ENCODE measurements at regions not wholly inside any gene's neighbourhood (a gene's known extent, or its start where the extent isn't known, plus 50 kb on each side); places are given as distances from the start of the nearest gene placed in this dataset.
A peak's percentile ranks its signal among the peaks of the same experiment; 100 is the strongest.

DNA sequence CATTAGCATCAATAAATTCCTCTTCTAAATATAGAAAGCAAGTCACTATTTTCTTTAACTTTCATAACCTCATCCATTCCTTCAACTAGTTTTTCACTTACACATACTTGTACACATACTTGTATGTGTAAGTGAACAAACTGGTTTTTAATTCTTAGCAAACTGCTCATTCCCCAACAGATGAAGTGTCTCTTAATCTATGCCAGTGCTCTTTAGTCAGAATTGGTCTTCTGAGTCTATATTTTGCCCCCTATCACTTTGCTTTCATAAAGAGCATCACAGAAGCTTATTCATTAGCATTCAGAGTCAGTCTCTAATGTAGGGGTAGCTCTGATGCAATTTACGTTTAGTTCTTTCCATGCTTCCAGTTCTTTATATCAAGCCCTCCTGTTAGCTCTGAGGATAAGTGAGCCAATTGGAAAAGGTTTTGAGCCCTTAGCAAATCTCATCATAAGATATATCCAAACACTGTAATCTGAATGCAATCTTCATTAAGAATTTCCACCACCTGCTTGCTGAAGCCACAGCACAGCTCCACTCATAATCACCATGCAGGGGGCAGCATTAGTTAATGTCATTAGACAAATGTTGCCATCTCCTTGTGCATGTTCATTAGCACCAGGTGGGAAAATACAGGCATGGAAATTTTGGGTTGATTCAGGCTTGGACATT is 178.5 kb upstream of the SLC24A2 start:
- no peak for DNase-seq (ENCODE audit: extremely low spot score, unreplicated experiment)
- Mint-ChIP-seq H3K27me3 (ENCODE audit: unreplicated experiment) (peaks cover 7% of the 10 kb centered on the region), H3K4me1 (ENCODE audit: unreplicated experiment) (peaks cover 13% of the 10 kb centered on the region), H3K9me3 (ENCODE audit: unreplicated experiment) (no peaks in the 10 kb centered on the region), H3K36me3 (ENCODE audit: unreplicated experiment) (no peaks in the 10 kb centered on the region), H3K27ac (ENCODE audit: unreplicated experiment) (no peak overlapping the region), H3K4me3 (ENCODE audit: unreplicated experiment) (no peak overlapping the region)
- TF ChIP-seq, protein P1, sequence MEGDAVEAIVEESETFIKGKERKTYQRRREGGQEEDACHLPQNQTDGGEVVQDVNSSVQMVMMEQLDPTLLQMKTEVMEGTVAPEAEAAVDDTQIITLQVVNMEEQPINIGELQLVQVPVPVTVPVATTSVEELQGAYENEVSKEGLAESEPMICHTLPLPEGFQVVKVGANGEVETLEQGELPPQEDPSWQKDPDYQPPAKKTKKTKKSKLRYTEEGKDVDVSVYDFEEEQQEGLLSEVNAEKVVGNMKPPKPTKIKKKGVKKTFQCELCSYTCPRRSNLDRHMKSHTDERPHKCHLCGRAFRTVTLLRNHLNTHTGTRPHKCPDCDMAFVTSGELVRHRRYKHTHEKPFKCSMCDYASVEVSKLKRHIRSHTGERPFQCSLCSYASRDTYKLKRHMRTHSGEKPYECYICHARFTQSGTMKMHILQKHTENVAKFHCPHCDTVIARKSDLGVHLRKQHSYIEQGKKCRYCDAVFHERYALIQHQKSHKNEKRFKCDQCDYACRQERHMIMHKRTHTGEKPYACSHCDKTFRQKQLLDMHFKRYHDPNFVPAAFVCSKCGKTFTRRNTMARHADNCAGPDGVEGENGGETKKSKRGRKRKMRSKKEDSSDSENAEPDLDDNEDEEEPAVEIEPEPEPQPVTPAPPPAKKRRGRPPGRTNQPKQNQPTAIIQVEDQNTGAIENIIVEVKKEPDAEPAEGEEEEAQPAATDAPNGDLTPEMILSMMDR (IDR thresholded peaks at IDR 0.05): no peak

DNA sequence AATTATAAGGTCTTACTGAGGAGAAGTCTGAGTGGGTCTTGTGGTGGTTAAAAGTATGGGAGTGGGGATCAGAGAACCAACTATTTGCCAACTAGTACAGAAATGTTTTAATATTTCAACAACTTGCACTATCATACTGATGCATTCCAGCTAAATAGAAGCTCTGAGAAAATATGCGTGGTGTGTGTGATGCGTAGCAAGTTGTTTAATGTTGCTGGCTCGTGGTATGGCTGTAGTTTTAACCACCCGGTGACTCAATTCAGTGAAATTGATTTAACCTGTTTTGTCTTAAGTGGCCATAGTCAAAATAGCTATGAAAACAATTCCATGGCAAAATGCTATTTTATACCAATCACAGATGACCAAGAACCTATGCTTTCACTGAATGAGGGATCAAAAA is 176.5 kb upstream of the SLC24A2 start:
- no peaks in the 10 kb centered on the region for H3K36me3 Mint-ChIP-seq (ENCODE audit: unreplicated experiment)
- H3K27me3 Mint-ChIP-seq (ENCODE audit: unreplicated experiment): peaks cover 10% of the 10 kb centered on the region
- DNase-seq (ENCODE audit: extremely low spot score, unreplicated experiment): no peak
- H3K4me3 Mint-ChIP-seq (ENCODE audit: unreplicated experiment): no peak overlapping the region
- TF ChIP-seq, protein P1 (IDR thresholded peaks at IDR 0.05): no peak
- H3K4me1 Mint-ChIP-seq (ENCODE audit: unreplicated experiment): peaks cover 13% of the 10 kb centered on the region
- H3K9me3 Mint-ChIP-seq (ENCODE audit: unreplicated experiment): peaks cover 3% of the 10 kb centered on the region
- no peak overlapping the region for H3K27ac Mint-ChIP-seq (ENCODE audit: unreplicated experiment)

DNA sequence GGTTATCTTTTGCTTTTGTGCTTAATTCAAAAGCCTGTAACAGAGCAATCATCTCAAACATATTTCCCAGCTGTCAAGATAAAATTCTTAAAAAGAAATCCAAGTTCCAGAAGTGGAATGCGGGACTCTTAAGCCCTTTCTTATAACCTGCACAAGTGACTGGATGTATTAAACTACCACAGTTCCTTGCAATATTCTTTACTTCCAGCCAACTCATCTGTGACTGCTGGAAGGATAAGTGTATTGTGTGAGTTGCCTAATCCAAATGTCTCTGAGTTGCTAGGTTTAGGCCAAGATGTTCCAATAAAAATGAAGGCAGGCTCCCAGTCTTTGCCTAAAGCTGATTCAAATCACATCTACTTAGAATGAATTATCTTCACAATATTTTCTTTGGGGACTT is 159.2 kb upstream of the SLC24A2 start:
- TF ChIP-seq, protein P1 (IDR thresholded peaks at IDR 0.05): no peak
- no peak overlapping the region for H3K4me3 Mint-ChIP-seq (ENCODE audit: unreplicated experiment)
- H3K36me3 Mint-ChIP-seq (ENCODE audit: unreplicated experiment): no peaks in the 10 kb centered on the region
- no peak overlapping the region for H3K27ac Mint-ChIP-seq (ENCODE audit: unreplicated experiment)
- H3K4me1 Mint-ChIP-seq (ENCODE audit: unreplicated experiment): no peaks in the 10 kb centered on the region
- no peak for DNase-seq (ENCODE audit: extremely low spot score, unreplicated experiment)
- H3K27me3 Mint-ChIP-seq (ENCODE audit: unreplicated experiment): peaks cover 19% of the 10 kb centered on the region
- H3K9me3 Mint-ChIP-seq (ENCODE audit: unreplicated experiment): peaks cover 7% of the 10 kb centered on the region

DNA sequence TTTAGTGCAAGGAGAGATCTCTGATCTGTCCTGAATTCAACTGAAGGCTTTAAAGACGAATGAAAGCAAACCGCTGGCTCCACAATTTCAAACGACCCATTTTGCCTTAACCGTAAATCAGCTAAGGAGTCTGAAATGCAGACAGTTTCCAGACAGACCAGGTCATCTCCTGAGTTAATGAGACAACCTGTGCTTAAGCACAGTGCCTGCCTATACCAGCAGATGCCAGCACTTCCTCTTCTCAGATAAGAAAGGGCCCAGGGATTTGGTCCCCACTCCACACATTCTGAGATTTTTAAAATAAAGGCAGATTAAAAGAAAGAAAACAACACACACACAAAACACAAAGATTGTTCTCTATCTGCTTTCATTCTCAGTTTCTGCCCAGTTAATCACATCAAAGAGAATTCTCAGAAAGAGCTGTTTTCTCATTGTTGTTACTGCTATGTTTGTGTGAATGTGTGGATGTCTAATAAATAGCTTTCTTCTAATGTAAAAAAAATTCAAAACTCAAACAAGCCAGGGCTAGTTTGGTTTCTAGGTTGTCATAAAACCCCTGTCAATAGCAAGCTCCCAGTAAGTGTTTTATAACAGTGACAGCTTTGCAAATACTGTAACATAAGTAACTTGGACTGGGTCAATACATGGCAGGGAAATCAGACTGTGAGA is 157.7 kb upstream of the SLC24A2 start:
- H3K36me3 Mint-ChIP-seq (ENCODE audit: unreplicated experiment): no peaks in the 10 kb centered on the region
- TF ChIP-seq, protein P1 (IDR thresholded peaks at IDR 0.05): peak; percentile 65
- H3K4me1 Mint-ChIP-seq (ENCODE audit: unreplicated experiment): no peaks in the 10 kb centered on the region
- peaks cover 25% of the 10 kb centered on the region for H3K27me3 Mint-ChIP-seq (ENCODE audit: unreplicated experiment)
- H3K27ac Mint-ChIP-seq (ENCODE audit: unreplicated experiment): no peak overlapping the region
- H3K9me3 Mint-ChIP-seq (ENCODE audit: unreplicated experiment): no peaks in the 10 kb centered on the region
- no peak for DNase-seq (ENCODE audit: extremely low spot score, unreplicated experiment)
- H3K4me3 Mint-ChIP-seq (ENCODE audit: unreplicated experiment): no peak overlapping the region

DNA sequence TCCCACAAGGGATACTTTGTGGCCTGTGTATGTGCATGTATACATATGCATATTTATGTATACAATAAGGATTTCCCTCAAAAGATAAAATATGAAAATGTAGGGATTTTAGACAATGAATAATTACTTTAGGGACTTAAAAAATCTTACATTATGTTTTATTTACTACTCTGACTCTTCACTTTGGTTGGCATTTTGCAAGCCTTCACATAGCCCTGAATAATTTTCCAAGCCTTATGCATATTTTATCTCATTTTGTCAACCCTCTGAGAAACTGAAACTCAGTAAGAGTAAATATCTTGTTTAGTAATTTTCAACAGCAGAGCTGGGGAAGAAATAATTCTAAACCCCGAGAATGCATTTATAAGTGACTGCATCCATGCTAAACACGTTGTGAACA is 153.0 kb upstream of the SLC24A2 start:
- Mint-ChIP-seq H3K4me3 (ENCODE audit: unreplicated experiment) (no peak overlapping the region), H3K27ac (ENCODE audit: unreplicated experiment) (no peak overlapping the region), H3K27me3 (ENCODE audit: unreplicated experiment) (peaks cover 25% of the 10 kb centered on the region), H3K9me3 (ENCODE audit: unreplicated experiment) (no peaks in the 10 kb centered on the region), H3K36me3 (ENCODE audit: unreplicated experiment) (no peaks in the 10 kb centered on the region), H3K4me1 (ENCODE audit: unreplicated experiment) (no peaks in the 10 kb centered on the region)
- TF ChIP-seq, protein P1 (IDR thresholded peaks at IDR 0.05): no peak
- DNase-seq (ENCODE audit: extremely low spot score, unreplicated experiment): no peak
